Omental fat pad (tissue), 3 donors: ENCODE measurements at regions not wholly inside any gene's neighbourhood (a gene's known extent, or its start where the extent isn't known, plus 50 kb on each side); places are given as distances from the start of the nearest gene placed in this dataset.
"Not testable (repeated sequence)": the region's sequence is repeated elsewhere in the genome, so short reads cannot be mapped to it uniquely, and the experiment has no call there.

Experiments used
- ATAC-seq: fragments of 150-250 bp; one replicate; pipeline ENCODE4 v1.9.1; 2016; ENCODE audit warnings: mild to moderate bottlenecking, moderate library complexity; ENCODE audit not compliant: low FRiP score
- DNase-seq: peaks from one replicate; pipeline ENCODE4 v3.0.0-alpha.2; 2019; ENCODE audit warnings: low spot score
- CTCF ChIP-seq, 3 donors: fragments of 450-650 bp; IDR thresholded peaks; one replicate each; pipeline ENCODE4 v1.5.1; 2016 to 2017; ENCODE audit warnings: antibody characterized with exemption in 3 of 3, mild to moderate bottlenecking in 3 of 3, moderate library complexity in 2 of 3

- ATAC-seq (no peak), DNase-seq (no peak)
- no peak for TF ChIP-seq CTCF (IDR thresholded peaks at IDR 0.05)
These were observed 234.8 kb downstream of the IL15 start for GRCh38 chr4:141871086-141871770.

GRCh38 chr4:141882650-141883049 is 246.3 kb downstream of the IL15 start:
- not testable (repeated sequence) for DNase-seq, ATAC-seq

- ATAC-seq (no peak), DNase-seq (no peak)
- TF ChIP-seq CTCF (IDR thresholded peaks at IDR 0.05) = no peak
These were observed 247.7 kb downstream of the IL15 start for GRCh38 chr4:141884070-141884469.

GRCh38 chr4:141885112-141885511 is 248.7 kb downstream of the IL15 start:
- TF ChIP-seq CTCF (IDR thresholded peaks at IDR 0.05) = no peak
- DNase-seq = no peak
- no peak for ATAC-seq

GRCh38 chr4:141890279-141890678 is 253.9 kb downstream of the IL15 start:
- DNase-seq = no peak
- TF ChIP-seq CTCF (IDR thresholded peaks at IDR 0.05) = no peak
- ATAC-seq = no peak

GRCh38 chr4:141891260-141892120 is 255.1 kb downstream of the IL15 start:
- ATAC-seq (no peak), DNase-seq (no peak)
- no peak for TF ChIP-seq CTCF (IDR thresholded peaks at IDR 0.05)

- no peak for ATAC-seq
- DNase-seq = no peak
- TF ChIP-seq CTCF (IDR thresholded peaks at IDR 0.05) = no peak
These were observed 260.3 kb downstream of the IL15 start for GRCh38 chr4:141896687-141897086.
